Gastroesophageal sphincter (tissue), 4 donors: ENCODE measurements at regions not wholly inside any gene's neighbourhood (a gene's known extent, or its start where the extent isn't known, plus 50 kb on each side); places are given as distances from the start of the nearest gene placed in this dataset.

Source experiments
- ATAC-seq: fragments of 150-250 bp; one replicate; pipeline ENCODE4 v1.9.1; 2016; ENCODE audit warnings: mild to moderate bottlenecking, moderate library complexity
- H3K27ac ChIP-seq, 4 donors: fragments of 200-600 bp; sonication (generic) in 3 of 4; 1 replicate in 3 of 4; 2 replicates in 1 of 4; pipeline ENCODE4 v1.5.1; 2016 to 2019
- H3K27me3 ChIP-seq: fragments of 200-600 bp; sonication (generic); one replicate; pipeline ENCODE4 v1.5.1; 2019
- H3K36me3 ChIP-seq, 2 donors: fragments of 200-600 bp; sonication (generic); one replicate each; pipeline ENCODE4 v1.5.1; 2019; ENCODE audit warnings: control low read depth in 1 of 2
- H3K4me1 ChIP-seq, 3 donors: fragments of 200-600 bp; sonication (generic); 1 replicate in 2 of 3; 2 replicates in 1 of 3; pipeline ENCODE4 v1.5.1; 2016 to 2019; ENCODE audit warnings: control low read depth in 2 of 3
- H3K4me3 ChIP-seq, 2 donors: fragments of 200-600 bp; sonication (generic); one replicate each; pipeline ENCODE4 v1.5.1; 2019; ENCODE audit warnings: mild to moderate bottlenecking in 1 of 2, moderate library complexity in 1 of 2
- H3K9me3 ChIP-seq, 3 donors: fragments of 200-600 bp; sonication (generic); one replicate each; pipeline ENCODE4 v1.5.1; 2017 to 2019; ENCODE audit warnings: control low read depth in 2 of 3
- EP300 ChIP-seq: sonication (generic); formaldehyde crosslinking; IDR thresholded peaks from one replicate; pipeline ENCODE4 v1.6.1; 2017; ENCODE audit warnings: antibody characterized with exemption, mild to moderate bottlenecking
- POLR2A ChIP-seq, 2 donors: fragments of 450-650 bp; IDR thresholded peaks; one replicate each; pipeline ENCODE4 v1.6.1; 2017; ENCODE audit warnings: antibody characterized with exemption in 2 of 2, mild to moderate bottlenecking in 2 of 2, moderate library complexity in 1 of 2
- POLR2AphosphoS5 ChIP-seq: sonication (generic); formaldehyde crosslinking; IDR thresholded peaks from one replicate; pipeline ENCODE4 v1.6.1; 2017; ENCODE audit warnings: antibody characterized with exemption
- WGBS, 2 donors: methylation state at CpG; one replicate each; pipeline ENCODE4 v1.1.5; 2018; ENCODE audit warnings: low coverage in 1 of 2; 5-methylcytosine and 5-hydroxymethylcytosine counted together
- TF ChIP-seq, protein P1 (sequence below), 4 experiments: fragments of 200-600 bp in 2 of 4; fragments of 450-650 bp in 2 of 4; sonication (generic) in 1 of 4; IDR thresholded peaks; one replicate each; pipeline ENCODE4 v1.5.1; 2017 to 2019; ENCODE audit warnings: antibody characterized with exemption in 4 of 4, mild to moderate bottlenecking in 2 of 4, moderate library complexity in 2 of 4

DNA sequence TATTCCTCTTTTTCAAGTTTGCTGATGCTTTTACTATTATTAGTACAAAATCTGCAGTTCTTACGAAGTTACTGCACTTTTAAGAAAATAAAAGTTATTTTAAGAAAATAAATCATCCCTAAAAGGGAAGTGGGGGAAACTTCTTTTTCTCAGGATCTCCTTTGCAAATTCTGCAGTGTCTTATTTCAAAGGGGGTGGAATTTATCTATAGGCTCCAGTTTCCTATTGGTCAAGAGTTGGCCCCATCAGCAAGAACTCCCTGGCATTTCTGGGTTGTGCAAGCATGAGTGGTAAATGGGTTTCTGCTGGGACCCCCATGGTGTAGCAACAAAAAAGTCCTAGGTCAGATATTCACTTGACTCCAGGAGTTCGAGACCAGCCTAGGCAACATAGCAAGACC, 136.3 kb upstream of the PRDM1 start:
- no peak for ATAC-seq
- no peak overlapping the region for H3K27ac ChIP-seq
- WGBS, 2 donors, result 29 to 72% methylated on average over 1 to 2 of the region's 2 CpGs

DNA sequence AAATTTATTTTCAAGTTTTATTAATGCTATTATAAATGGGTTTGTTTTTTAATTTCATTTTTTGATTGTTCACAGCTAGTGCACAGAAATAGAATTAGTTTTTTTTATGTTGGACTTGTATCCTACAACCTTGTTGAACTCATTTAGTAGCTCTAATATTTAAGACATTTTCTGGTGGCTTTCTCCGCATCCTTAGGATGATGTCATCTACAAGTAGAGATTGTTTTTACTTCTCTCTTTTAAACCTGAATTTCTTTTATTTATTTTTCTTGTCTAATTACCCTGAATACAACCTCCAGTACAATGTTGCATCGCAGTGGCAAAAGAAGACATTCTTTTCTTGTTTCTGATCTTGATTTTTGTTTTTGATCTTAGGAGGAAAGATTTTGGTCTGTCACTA, 142.6 kb upstream of the PRDM1 start:
- H3K27me3 ChIP-seq, result no peaks in the 10 kb centered on the region
- no peak overlapping the region for H3K4me3 ChIP-seq
- H3K27ac ChIP-seq, result no peak overlapping the region
- no peaks in the 10 kb centered on the region for H3K9me3 ChIP-seq
- no peak for ATAC-seq
- TF ChIP-seq, protein P1, sequence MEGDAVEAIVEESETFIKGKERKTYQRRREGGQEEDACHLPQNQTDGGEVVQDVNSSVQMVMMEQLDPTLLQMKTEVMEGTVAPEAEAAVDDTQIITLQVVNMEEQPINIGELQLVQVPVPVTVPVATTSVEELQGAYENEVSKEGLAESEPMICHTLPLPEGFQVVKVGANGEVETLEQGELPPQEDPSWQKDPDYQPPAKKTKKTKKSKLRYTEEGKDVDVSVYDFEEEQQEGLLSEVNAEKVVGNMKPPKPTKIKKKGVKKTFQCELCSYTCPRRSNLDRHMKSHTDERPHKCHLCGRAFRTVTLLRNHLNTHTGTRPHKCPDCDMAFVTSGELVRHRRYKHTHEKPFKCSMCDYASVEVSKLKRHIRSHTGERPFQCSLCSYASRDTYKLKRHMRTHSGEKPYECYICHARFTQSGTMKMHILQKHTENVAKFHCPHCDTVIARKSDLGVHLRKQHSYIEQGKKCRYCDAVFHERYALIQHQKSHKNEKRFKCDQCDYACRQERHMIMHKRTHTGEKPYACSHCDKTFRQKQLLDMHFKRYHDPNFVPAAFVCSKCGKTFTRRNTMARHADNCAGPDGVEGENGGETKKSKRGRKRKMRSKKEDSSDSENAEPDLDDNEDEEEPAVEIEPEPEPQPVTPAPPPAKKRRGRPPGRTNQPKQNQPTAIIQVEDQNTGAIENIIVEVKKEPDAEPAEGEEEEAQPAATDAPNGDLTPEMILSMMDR (IDR thresholded peaks at IDR 0.05), result no peak
- TF ChIP-seq EP300 (no peak), POLR2A (IDR thresholded peaks at IDR 0.05) (no peak), POLR2AphosphoS5 (no peak)
- WGBS, 2 donors, result 77 to 84% methylated on average over 2 of the region's 2 CpGs
- H3K4me1 ChIP-seq, result no peaks in the 10 kb centered on the region
- no peaks in the 10 kb centered on the region for H3K36me3 ChIP-seq

More for the DNA sequence above, 136.3 kb upstream of the PRDM1 start:
- Histone ChIP-seq H3K9me3 (no peaks in the 10 kb centered on the region), H3K4me3 (no peak overlapping the region), H3K36me3 (no peaks in the 10 kb centered on the region), H3K4me1 (no peaks in the 10 kb centered on the region), H3K27me3 (no peaks in the 10 kb centered on the region)
- TF ChIP-seq POLR2AphosphoS5 (no peak), POLR2A (IDR thresholded peaks at IDR 0.05) (no peak), EP300 (no peak)
- TF ChIP-seq, protein P1 (IDR thresholded peaks at IDR 0.05), result no peak

DNA sequence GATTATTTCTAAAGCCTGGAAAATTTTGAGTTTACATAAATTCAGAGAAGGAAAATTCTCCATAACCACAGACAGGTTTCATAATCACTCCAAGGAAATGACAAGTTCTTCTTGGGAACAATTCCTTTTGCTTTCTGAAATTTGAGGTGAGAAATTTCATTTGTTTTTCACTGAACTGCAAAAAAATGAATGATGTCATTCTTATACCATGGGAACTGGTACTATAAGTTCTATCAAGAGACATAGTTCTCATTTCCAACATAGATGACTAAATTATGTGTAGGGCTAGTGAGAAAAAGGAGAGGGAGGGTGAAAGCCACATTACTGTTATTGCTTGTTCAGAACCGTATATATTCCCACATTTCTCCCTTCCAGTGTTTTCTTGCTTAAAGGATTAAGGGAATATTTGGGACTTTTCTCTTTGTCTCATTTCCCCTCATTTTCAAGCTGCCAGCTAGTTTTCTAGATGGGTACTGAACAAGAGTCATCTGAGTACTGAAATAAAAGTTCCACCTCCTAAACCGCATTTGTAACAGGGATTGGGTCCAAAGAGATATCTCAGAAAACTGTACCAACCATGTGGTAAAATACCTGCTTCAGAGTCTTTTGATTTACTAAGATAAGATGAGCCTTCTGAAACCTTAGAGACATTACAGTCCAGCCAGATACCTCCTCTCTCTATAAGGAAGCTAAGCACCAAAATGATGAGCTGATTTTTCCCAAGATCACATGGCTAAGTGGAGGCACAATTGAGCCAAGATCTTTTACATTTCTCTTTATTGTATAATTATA, 144.3 kb upstream of the PRDM1 start:
- Histone ChIP-seq H3K36me3 (no peaks in the 10 kb centered on the region), H3K27ac (no peak overlapping the region), H3K4me1 (no peaks in the 10 kb centered on the region), H3K4me3 (no peak overlapping the region), H3K9me3 (no peaks in the 10 kb centered on the region), H3K27me3 (no peaks in the 10 kb centered on the region)
- TF ChIP-seq POLR2A (IDR thresholded peaks at IDR 0.05), result no peak
- no peak for TF ChIP-seq POLR2AphosphoS5
- TF ChIP-seq, protein P1 (IDR thresholded peaks at IDR 0.05), result no peak
- no peak for TF ChIP-seq EP300
- ATAC-seq, result no peak
- WGBS, 2 donors, result 76 to 95% methylated on average over 2 of the region's 2 CpGs

DNA sequence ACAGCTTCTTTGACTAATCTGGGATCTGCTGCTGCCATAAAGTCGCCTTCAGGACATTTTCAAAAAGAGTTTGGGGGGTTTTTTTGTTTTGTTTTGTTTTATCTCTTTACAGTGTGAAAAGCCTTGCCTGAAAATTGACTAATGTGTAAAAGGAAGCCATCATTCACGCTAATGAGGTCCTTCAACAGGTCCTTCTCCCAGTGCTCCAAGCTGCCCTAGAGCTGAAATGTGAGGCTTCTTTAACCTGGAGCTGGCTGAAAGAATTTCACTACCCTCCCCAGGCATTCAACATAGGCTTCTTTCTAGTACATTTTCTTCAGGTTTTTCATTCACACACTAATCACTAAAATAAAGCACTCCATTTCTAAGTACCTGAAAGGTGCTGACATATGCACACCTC, 145.1 kb upstream of the PRDM1 start:
- Histone ChIP-seq H3K9me3 (no peaks in the 10 kb centered on the region), H3K27me3 (no peaks in the 10 kb centered on the region), H3K27ac (no peak overlapping the region), H3K4me3 (no peak overlapping the region), H3K4me1 (no peaks in the 10 kb centered on the region), H3K36me3 (no peaks in the 10 kb centered on the region)
- no peak for TF ChIP-seq EP300
- TF ChIP-seq, protein P1 (IDR thresholded peaks at IDR 0.05), result no peak
- TF ChIP-seq POLR2AphosphoS5, result no peak
- no peak for TF ChIP-seq POLR2A (IDR thresholded peaks at IDR 0.05)
- 45 to 78% methylated on average over 2 of the region's 2 CpGs for WGBS, 2 donors
- no peak for ATAC-seq

DNA sequence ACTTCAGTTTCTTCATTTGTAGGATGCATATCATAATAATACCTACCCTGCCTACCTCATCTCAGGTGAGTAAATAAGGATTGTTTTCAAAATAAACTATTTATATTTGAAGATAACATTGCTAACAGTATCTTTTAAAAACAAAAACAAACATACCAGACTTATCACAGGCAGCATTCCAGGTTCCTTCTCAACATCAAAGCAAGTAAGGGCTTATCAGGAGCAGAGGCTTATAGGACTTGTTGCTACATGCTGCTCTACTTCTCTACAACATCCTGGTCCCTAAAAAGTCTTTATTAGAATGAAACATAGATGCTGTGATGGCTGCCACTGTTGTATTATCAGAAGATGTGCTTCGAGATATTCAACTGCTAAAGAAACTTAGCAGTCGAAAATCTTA, 149.2 kb upstream of the PRDM1 start:
- 87 to 100% methylated on average over 2 of the region's 2 CpGs for WGBS, 2 donors
- Histone ChIP-seq H3K27ac (no peak overlapping the region), H3K36me3 (no peaks in the 10 kb centered on the region), H3K4me3 (no peak overlapping the region), H3K4me1 (no peaks in the 10 kb centered on the region), H3K27me3 (no peaks in the 10 kb centered on the region), H3K9me3 (no peaks in the 10 kb centered on the region)
- no peak for TF ChIP-seq EP300
- TF ChIP-seq POLR2A (IDR thresholded peaks at IDR 0.05), result no peak
- TF ChIP-seq POLR2AphosphoS5, result no peak
- TF ChIP-seq, protein P1 (IDR thresholded peaks at IDR 0.05), result no peak
- no peak for ATAC-seq
